GM21576 (cell line): ENCODE measurements at regions not wholly inside any gene's neighbourhood (a gene's known extent, or its start where the extent isn't known, plus 50 kb on each side); places are given as distances from the start of the nearest gene placed in this dataset.
"Not testable (repeated sequence)": the region's sequence is repeated elsewhere in the genome, so short reads cannot be mapped to it uniquely, and the experiment has no call there.

Experiments
- ATAC-seq: cut with Tn5 transposase; IDR thresholded peaks from one replicate; pipeline ENCODE4 v1.9.1; 2021; ENCODE audit warnings: mild to moderate bottlenecking, moderate library complexity; ENCODE audit not compliant: unreplicated experiment

GRCh38 chr7:108627476-108628051 is 57.9 kb downstream of the DNAJB9 start:
- ATAC-seq = no peak

- ATAC-seq = no peak
Observed at GRCh38 chr7:108628678-108629077, 59.0 kb downstream of the DNAJB9 start.

DNA sequence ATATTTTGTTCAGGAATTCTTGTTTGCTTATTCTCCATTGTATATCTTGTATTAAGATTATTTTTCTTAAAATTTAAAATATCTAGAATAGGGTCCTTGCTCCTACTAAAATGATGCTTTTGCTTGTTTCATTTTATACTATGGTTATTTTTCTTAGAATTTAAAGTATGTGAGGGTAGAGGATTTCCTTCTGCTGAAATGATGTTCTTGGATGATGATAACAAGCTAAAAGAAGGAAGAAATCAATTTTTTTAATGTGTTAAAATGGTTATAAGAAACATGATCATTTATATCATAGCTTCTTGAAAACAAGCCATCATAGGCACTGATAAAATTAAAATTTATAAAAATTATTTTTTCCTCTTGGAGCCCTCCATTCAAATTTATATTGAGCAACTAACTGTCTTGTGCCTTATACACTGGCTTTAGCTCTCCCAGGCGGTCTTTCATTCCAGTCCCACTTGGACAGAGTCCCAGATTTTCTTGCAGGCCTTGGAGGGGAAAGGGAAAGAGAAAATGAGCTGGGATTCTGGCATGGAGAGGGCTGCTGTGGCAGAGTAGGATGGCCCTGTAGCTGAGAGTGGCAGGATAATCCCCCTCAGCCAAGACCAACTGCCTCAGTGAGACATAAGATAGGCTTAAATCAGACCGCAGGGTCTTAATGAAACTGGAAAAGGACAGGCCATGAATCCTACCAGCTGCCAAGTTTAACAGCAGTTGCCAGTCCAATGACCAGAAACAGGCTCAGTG is 60.2 kb downstream of the DNAJB9 start:
- ATAC-seq = no peak

DNA sequence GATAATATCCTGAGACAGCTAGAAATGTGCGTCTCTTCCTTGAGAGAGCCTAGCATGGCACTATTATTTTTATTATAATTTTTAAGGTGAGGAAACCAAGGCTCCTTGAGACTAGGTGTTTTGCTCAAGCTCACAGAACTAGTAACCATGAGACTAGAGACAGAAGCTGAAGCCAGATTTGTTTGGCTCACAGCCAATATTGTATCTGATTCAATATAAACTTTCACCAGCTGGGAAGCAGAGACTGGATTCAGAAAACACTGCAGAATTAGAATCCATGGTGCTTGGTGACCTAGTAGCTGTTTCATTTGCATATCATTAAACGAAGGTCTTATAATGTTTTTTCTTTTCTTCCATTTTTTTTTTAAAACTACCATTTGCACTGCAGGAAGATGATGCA is 64.4 kb downstream of the DNAJB9 start:
- ATAC-seq = no peak

DNA sequence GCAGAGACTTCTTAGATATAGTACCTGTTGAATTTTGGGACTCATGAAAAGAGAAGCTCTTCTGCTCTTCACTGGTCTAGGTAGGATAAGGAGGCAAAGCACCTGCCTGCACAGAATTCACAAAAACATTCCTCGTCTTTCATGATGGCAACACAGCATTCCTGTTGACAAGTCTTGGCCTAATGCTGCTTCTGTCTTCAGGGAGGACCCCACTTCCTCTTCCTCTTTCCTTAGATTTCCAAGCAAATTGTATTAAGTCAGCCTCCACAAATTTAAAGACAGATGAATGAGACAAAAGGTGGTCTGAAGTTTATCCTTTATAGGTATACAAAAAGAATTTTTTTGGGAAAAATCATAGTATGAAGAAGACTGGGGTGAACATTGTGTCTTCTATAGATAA is 64.9 kb downstream of the DNAJB9 start:
- ATAC-seq = no peak

DNA sequence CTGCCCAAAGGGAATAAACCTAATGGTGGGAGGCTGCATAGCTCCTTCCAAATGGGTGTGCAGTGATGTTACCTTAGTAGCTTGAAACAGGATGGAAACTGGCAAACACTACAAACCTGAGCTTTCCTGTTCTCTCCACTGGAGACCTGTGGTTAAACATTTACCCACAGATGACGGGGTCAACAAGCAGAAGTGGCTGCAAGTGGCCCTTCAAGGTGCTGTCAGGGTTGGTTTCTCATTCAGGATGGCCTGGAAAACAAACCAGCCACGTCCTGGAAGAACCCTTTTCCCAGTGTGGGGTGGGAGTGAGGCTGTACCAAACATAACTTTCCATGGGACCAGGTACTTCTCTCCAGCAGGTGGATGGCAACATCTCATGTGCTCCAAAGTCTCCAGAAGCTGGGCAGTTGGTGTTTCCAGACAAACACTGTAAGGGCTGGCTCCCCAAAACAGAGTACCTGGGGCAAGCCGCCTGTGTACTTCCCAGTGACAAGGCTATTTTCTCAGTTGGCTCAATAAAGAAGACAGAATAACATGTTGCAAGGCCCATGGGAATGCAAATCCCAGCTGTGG is 67.5 kb downstream of the DNAJB9 start:
- ATAC-seq = no peak

DNA sequence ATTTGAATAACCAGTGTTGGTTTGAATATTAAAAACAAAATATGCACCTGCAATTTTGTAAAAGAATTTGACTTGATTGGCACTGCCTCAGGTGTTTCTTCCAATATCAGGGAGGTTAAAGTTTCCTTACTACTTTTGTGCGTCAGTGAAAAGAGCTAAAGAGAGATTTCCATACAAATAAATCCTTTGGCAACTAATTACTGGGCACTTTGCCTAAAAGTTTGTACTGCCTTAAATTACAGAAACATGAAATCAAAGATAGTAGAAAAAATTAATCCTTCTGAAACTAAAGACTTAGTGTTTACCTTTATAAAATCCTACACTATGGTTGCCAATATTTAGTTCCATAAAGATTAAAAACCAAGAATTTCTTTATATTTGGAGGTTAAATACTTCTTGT is 72.5 kb downstream of the DNAJB9 start:
- no peak for ATAC-seq

GRCh38 chr7:108643136-108643535 is 73.5 kb downstream of the DNAJB9 start:
- no peak for ATAC-seq

- ATAC-seq = no peak
Observed at GRCh38 chr7:108648989-108649388, 79.3 kb downstream of the DNAJB9 start.

DNA sequence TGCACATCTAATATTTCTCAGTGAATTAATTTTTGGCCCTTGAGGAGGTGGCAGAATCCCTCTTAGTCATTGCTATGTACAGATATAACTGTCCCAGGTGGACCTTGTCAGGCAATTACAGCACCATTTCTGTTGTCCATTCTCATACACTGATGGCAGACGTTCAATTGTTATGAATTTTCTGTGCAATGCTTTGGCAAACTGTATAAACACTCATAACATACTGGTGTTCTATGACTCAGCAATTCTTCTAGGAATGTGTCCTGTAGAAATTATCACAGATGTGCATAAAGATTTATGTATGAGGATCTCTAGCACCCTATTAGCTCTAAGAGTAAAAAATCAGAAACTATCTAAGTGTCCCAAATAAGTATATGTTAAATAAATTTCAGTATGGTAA is 80.8 kb downstream of the DNAJB9 start:
- no peak for ATAC-seq

DNA sequence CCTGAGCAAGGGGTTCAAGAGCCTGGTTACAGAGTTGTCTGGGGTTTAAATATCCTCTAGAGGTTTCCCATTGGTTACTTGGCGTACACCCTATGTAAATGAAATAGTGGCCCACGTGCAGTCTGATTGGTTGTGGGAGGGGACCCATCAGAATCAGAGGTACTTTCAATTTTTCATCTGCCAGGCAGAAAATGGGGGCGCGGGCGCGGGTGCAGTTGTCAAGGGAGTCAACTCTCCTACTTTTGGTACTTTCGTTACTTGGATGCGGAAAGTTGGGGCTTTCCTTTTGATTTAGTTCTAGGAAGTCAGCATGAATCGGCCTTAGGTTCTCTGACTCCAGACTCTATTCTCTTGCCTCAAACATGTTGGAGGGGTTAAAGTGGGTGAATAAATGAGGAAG is 83.2 kb downstream of the DNAJB9 start:
- no peak for ATAC-seq

DNA sequence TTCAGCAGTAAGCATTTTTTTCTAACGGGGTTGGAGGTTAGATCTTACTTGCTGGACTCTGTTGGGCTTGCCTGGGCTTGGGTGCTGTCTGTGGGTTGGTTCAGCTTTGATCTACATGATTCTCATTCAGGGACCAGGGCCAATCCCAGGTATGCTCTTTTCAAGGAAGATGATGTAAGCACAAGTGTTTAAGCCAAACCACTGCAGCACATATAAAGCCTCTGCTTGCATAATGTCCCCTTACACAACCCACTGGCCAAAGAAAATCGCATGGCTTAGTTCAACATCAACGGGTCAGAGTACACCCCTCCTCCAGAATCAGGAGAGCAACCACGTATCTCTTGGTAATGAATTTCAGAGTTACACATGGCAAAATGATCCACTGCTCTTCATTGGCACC is 83.9 kb downstream of the DNAJB9 start:
- no peak for ATAC-seq

DNA sequence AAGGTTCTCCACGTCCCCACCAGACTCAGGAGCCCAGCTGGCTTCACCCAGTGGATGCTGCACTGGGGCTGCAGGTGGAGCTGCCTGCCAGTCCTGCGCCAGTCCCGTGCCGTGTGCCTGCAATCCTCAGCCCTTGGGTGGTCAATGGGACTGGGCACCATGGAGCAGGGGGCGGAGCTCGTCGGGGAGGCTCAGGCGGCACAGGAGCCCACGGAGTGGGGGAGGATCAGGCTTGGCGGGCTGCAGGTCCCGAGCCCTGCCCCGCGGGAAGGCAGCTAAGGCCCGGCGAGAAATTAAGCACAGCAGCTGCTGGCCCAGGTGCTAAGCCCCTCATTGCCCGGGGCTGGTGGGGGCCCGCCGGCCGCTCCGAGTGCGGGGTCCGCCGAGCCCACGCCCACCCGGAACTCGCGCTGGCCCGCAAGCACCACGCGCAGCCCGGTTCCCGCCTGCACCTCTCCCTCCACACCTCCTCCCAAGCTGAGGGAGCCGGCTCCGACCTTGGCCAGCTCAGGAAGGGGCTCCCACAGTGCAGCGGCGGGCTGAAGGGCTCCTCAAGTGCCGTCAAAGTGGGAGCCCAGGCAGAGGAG is 87.6 kb downstream of the DNAJB9 start:
- ATAC-seq = not testable (repeated sequence)

DNA sequence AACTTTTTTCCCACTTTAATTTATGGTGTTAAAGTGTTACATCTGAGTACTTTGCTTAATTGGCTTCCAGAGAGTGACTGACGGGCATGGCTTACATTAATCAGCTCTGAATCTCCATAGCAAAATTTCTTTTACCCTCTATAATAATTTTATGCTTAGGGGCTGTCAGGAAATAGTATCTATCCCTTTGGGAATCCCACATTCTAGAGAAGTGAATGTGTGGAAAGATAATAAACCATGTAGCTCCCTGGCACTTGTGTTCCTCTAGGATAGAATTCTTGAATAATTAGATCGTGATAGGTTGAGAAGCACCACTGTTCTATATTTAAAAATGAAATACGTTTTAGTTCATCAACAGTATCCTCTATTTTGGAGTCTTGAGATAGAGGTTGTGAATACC is 89.6 kb downstream of the DNAJB9 start:
- ATAC-seq = no peak

DNA sequence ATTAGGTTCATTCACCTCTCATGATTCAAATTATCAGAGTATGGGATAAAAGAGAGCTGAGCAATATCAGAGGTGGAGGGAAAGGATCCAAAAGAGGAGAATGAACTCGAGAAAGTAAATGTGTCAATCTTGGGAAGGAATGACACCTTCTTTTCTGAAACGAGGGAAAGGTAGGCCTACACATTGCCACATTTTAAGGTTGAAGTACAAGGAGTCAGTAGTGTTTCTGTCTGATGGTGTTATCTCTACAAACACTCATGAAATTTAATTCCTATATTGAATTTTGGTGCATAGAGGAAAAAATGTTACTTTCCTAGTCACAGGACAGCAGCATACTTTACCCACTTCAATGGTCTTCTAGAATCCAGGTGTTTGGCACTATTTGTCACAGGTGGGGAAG is 90.2 kb downstream of the DNAJB9 start:
- no peak for ATAC-seq

DNA sequence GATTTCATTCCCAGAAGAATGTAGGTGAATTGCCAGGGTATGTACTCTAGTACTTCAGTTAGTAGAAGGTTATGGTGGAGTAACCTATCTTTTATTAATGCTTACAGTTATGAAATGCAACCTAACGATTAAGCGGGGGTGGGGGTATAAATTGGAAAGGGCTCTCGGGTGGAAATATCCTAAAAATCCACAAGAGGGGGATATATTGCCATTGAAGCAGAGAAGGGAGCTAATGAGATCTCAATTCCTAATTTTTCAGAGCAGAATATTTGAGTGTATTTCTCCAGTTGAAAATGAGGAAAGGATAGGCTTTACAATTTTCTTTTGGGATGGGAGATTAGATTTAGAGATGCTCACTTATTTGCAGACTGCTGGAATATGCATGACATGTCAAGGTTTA is 90.8 kb downstream of the DNAJB9 start:
- ATAC-seq = no peak

- no peak for ATAC-seq
Observed at GRCh38 chr7:108662783-108663362, 93.2 kb downstream of the DNAJB9 start.

DNA sequence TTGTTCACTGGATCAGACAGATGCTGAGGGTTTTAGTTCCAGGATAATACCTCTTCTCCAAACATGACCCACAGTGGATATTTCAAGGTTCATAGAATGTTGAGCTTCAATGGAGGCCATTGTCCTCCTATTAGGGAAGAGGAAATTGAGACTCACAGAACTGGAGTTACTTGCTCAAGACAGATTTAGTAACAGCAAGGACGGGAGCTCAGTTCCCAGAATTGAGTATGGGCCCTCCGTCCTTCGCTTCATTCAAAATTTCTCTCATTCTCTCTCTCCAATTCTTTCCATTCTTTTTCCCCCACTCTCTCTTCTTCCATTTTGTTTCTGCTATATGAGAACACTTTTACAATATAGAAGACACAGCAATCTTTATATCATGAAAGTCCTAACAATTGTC is 94.0 kb downstream of the DNAJB9 start:
- no peak for ATAC-seq

GRCh38 chr7:108667216-108667615 is 97.5 kb downstream of the DNAJB9 start:
- ATAC-seq = no peak

DNA sequence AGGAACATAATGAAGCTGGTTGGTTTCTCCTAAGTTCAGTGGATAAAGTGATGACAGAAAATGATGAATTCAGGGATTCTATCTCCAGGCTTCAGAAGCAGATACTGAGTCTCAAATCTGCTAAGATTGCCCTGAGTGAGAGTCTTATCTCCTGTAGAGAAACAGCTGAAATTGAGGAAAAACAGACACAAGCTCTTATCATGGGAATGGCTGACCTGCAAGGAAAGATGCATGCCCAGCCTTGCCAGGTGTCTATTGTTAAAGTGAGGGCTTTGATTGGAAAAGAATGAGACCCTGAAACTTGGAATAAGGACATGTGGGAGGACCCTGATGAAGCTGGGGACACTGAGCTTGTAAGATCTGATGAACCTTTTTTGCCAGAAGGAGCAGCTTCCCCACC is 100.3 kb downstream of the DNAJB9 start:
- ATAC-seq = no peak

DNA sequence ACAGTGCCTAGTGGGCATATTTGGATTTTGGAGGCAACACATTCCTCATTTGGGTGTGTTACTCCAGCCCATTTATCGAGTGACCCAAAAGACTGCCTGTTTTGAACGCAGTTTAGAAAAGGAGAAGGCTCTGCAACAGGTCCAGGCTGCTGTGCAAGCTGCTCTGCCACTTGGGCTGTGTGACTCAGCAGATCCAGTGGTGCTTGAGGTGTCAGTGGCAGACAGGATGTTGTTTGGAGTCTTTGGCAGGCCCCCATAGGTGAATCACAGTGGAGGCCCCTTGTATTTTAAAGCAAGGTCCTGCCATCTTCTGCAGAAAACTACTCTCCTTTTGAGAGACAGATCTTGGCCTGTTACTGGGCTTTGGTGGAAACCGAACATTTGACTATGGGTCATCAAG is 104.0 kb downstream of the DNAJB9 start:
- ATAC-seq = not testable (repeated sequence)

- ATAC-seq = no peak
Observed at GRCh38 chr7:108684629-108685028, 115.0 kb downstream of the DNAJB9 start.
